ENCODE measurements at regions not wholly inside any gene's neighbourhood (a gene's known extent, or its start where the extent isn't known, plus 50 kb on each side); places are given as distances from the start of the nearest gene placed in this dataset.

DNA sequence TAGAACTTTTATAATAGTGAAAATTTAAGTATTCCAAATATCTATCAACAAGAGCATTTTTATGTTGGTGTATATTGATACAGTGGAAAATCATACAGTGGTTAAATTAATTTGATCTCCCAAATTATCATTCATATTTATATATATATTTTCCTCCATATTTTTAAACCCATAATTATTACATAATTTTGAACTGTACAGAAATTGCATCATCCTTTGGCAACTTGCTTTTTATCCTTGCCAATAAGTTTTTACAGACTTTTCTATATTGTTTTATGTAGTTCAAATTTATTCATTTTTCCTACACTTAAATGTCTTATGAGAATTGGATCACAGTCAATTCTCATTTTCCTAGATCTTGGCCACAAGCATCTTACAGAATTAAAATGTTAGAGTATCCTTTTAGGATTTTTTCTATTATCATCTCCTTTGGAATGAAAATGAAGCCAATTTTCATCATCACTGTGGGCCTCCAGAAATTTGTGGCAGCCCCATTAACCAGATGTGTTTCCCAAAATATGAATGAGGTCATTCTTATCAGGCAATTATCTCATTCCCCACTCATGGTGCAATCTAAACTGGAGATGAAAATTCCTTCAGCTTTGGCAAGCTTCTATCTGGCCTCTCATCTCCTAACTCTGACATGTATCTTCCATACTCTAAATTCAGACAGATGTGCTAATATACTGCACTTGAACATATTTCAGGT, 94.2 kb upstream of the DLGAP1 start:
- H3K4me3 ChIP-seq (ENCODE audit: low read length, poor library complexity, severe bottlenecking): no peak overlapping the region
- no peaks in the 10 kb centered on the region for H3F3A ChIP-seq (ENCODE audit: low read depth)
- no peaks in the 10 kb centered on the region for H3K36me3 ChIP-seq (ENCODE audit: insufficient read depth, low read length)
- TF ChIP-seq EZH2phosphoT487 (IDR thresholded peaks at IDR 0.05; ENCODE audit: borderline replicate concordance): no peak
- TF ChIP-seq, protein P1, sequence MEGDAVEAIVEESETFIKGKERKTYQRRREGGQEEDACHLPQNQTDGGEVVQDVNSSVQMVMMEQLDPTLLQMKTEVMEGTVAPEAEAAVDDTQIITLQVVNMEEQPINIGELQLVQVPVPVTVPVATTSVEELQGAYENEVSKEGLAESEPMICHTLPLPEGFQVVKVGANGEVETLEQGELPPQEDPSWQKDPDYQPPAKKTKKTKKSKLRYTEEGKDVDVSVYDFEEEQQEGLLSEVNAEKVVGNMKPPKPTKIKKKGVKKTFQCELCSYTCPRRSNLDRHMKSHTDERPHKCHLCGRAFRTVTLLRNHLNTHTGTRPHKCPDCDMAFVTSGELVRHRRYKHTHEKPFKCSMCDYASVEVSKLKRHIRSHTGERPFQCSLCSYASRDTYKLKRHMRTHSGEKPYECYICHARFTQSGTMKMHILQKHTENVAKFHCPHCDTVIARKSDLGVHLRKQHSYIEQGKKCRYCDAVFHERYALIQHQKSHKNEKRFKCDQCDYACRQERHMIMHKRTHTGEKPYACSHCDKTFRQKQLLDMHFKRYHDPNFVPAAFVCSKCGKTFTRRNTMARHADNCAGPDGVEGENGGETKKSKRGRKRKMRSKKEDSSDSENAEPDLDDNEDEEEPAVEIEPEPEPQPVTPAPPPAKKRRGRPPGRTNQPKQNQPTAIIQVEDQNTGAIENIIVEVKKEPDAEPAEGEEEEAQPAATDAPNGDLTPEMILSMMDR (conservative IDR thresholded peaks at IDR 0.05; ENCODE audit: low read length): no peak
- no peaks in the 10 kb centered on the region for H3K79me2 ChIP-seq (ENCODE audit: insufficient read depth, low read length)
- H3K27me3 ChIP-seq (ENCODE audit: insufficient read depth, low read length, poor library complexity, severe bottlenecking): no peaks in the 10 kb centered on the region
- H3K4me1 ChIP-seq (ENCODE audit: insufficient read depth, low read length, poor library complexity, severe bottlenecking): no peaks in the 10 kb centered on the region
- no peak overlapping the region for H2AFZ ChIP-seq (ENCODE audit: low read length)
- no peak overlapping the region for H3K9ac ChIP-seq (ENCODE audit: low read depth, low read length, poor library complexity, severe bottlenecking)
- H3K9me3 ChIP-seq (ENCODE audit: insufficient read depth, low read depth, low read length): no peaks in the 10 kb centered on the region
- H3K4me2 ChIP-seq (ENCODE audit: low read depth, low read length, poor library complexity, severe bottlenecking): no peak overlapping the region
- no peaks in the 10 kb centered on the region for H3K9me2 ChIP-seq (replicated peaks; ENCODE audit: low read depth, low read length)
- H4K20me1 ChIP-seq (ENCODE audit: insufficient read depth, low read length, poor library complexity, severe bottlenecking): no peaks in the 10 kb centered on the region

DNA sequence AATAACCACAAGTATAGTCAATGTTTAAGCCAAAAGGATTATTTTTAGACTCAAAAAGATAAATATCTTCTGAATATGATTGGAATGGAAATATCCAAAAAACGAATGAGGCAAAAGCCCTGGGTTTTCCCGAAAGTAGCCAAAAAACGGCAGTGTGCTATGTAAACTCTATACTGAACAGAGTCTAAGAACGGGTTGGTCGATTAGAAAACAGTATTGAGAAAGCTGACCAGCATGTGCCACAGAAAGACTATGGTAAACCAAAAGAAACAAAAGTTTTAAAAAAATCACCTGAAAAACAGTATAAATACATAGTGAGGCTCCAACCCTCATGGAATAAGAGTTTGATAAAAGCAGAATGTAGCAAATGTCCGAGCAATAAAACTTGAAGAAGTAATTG, 92.0 kb upstream of the DLGAP1 start:
- TF ChIP-seq, protein P1 (conservative IDR thresholded peaks at IDR 0.05; ENCODE audit: low read length): no peak
- no peak for TF ChIP-seq EZH2phosphoT487 (IDR thresholded peaks at IDR 0.05; ENCODE audit: borderline replicate concordance)
- no peaks in the 10 kb centered on the region for H3K9me2 ChIP-seq (replicated peaks; ENCODE audit: low read depth, low read length)
- no peaks in the 10 kb centered on the region for H3K79me2 ChIP-seq (ENCODE audit: insufficient read depth, low read length)
- H3K4me2 ChIP-seq (ENCODE audit: low read depth, low read length, poor library complexity, severe bottlenecking): no peak overlapping the region
- no peaks in the 10 kb centered on the region for H3F3A ChIP-seq (ENCODE audit: low read depth)
- no peaks in the 10 kb centered on the region for H3K9me3 ChIP-seq (ENCODE audit: insufficient read depth, low read depth, low read length)
- no peaks in the 10 kb centered on the region for H3K27me3 ChIP-seq (ENCODE audit: insufficient read depth, low read length, poor library complexity, severe bottlenecking)
- no peaks in the 10 kb centered on the region for H3K36me3 ChIP-seq (ENCODE audit: insufficient read depth, low read length)
- no peak overlapping the region for H3K4me3 ChIP-seq (ENCODE audit: low read length, poor library complexity, severe bottlenecking)
- no peaks in the 10 kb centered on the region for H4K20me1 ChIP-seq (ENCODE audit: insufficient read depth, low read length, poor library complexity, severe bottlenecking)
- H3K9ac ChIP-seq (ENCODE audit: low read depth, low read length, poor library complexity, severe bottlenecking): no peak overlapping the region
- no peak overlapping the region for H2AFZ ChIP-seq (ENCODE audit: low read length)
- no peaks in the 10 kb centered on the region for H3K4me1 ChIP-seq (ENCODE audit: insufficient read depth, low read length, poor library complexity, severe bottlenecking)

DNA sequence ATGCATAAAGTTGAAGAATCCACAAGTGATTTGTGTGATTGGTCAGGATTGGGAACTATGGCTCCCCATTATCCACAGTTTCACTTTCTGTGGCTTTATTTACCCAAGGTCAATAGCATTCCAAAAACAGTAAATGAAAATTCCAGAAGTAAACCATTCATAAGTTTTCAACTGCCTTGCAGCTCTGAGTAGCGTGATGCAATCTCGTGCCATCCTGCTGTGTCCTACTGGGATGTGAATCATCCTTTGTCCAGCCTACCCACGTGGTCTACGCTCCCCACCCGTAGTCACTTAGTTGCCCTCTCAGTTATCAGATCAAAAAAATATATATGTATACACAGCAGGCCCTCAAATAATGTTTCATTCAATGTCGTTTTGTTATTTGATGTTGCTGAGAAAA, 89.0 kb upstream of the DLGAP1 start:
- H3K36me3 ChIP-seq (ENCODE audit: insufficient read depth, low read length): no peaks in the 10 kb centered on the region
- H3K9me2 ChIP-seq (replicated peaks; ENCODE audit: low read depth, low read length): no peaks in the 10 kb centered on the region
- no peaks in the 10 kb centered on the region for H3K79me2 ChIP-seq (ENCODE audit: insufficient read depth, low read length)
- no peaks in the 10 kb centered on the region for H3K4me1 ChIP-seq (ENCODE audit: insufficient read depth, low read length, poor library complexity, severe bottlenecking)
- no peak overlapping the region for H3K4me3 ChIP-seq (ENCODE audit: low read length, poor library complexity, severe bottlenecking)
- H3F3A ChIP-seq (ENCODE audit: low read depth): no peaks in the 10 kb centered on the region
- H3K4me2 ChIP-seq (ENCODE audit: low read depth, low read length, poor library complexity, severe bottlenecking): no peak overlapping the region
- H4K20me1 ChIP-seq (ENCODE audit: insufficient read depth, low read length, poor library complexity, severe bottlenecking): no peaks in the 10 kb centered on the region
- no peaks in the 10 kb centered on the region for H3K27me3 ChIP-seq (ENCODE audit: insufficient read depth, low read length, poor library complexity, severe bottlenecking)
- no peak for TF ChIP-seq EZH2phosphoT487 (IDR thresholded peaks at IDR 0.05; ENCODE audit: borderline replicate concordance)
- TF ChIP-seq, protein P1 (conservative IDR thresholded peaks at IDR 0.05; ENCODE audit: low read length): no peak
- H3K9me3 ChIP-seq (ENCODE audit: insufficient read depth, low read depth, low read length): no peaks in the 10 kb centered on the region
- no peak overlapping the region for H2AFZ ChIP-seq (ENCODE audit: low read length)
- H3K9ac ChIP-seq (ENCODE audit: low read depth, low read length, poor library complexity, severe bottlenecking): no peak overlapping the region
